Activated CD4-positive, CD25-positive, alpha-beta regulatory T cell (primary cell): ENCODE measurements at regions not wholly inside any gene's neighbourhood (a gene's known extent, or its start where the extent isn't known, plus 50 kb on each side); places are given as distances from the start of the nearest gene placed in this dataset.

ENCODE experiments used
- DNase-seq, 4 experiments: peaks; one replicate each; lab custom pipeline; 2025; lab: John Stamatoyannopoulos, UW

GRCh38 chr5:163622799-163623198, 117.4 kb downstream of the MAT2B start:
- no peak for DNase-seq

- no peak for DNase-seq
These were observed 118.1 kb downstream of the MAT2B start for GRCh38 chr5:163623524-163623923.

DNA sequence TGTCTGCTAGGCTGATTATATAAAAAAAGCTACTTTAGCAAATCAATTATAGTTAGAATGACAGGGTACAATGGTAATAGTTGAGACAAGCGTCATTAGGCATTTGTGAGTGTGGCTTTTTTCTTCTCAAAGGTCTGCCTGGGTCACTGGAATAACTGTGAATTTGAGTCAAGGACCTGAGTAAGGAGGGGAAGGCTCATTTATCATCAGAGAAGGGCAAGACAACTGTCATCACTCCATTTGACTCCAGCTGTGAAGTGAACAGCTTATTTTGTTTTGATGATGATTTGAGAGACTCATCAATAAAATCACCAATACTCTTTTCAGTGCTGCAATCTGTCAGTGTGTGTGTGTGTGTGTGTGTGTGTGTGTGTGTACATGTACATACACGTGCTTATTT, 118.6 kb downstream of the MAT2B start:
- DNase-seq: no peak

DNA sequence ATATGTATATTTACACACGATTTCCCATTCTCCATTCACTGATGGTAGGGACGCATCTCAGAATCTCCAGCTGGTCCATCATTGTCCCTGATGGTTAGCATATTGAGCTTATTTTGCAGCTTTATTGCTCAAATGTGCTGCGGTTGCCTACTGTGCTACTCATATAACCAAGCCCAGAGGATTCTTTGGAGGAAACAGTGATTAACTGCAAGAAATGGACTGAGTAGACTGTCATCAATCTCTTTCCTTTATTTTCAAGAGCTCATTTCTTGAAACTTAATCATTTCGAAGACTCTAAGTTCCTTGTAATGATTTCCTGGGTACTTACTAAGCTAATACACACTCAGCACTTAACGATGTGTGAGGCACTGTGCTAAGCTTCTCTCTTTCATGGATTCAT, 119.0 kb downstream of the MAT2B start:
- no peak for DNase-seq

GRCh38 chr5:163626904-163627434, 121.5 kb downstream of the MAT2B start:
- DNase-seq: no peak

- no peak for DNase-seq
These were observed 126.4 kb downstream of the MAT2B start for GRCh38 chr5:163631856-163632255.

DNA sequence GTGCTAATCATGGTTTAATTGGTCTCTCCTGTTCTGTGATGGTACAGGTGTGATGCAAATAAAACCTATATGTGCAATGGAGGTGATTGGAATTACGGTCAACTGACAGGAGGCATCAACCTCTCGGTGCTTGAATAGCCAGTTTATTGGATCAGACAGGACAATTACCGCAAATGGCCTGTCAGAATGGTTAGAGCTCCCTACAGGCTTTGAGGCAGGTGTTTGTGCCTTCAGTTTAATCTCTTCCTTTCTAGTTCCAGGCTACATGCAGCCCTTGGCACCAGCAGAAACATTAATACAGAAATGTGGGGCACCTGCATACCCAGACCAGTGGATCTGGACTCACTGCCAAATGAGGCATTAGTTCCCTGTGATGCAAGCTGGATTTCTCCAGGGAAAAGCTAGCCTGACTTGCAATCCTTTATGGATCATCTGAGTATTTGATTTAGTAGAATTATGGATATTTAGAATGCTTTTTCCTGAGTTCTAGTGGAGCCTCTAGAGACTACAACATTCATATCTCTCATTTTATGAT, 128.6 kb downstream of the MAT2B start:
- no peak for DNase-seq

DNA sequence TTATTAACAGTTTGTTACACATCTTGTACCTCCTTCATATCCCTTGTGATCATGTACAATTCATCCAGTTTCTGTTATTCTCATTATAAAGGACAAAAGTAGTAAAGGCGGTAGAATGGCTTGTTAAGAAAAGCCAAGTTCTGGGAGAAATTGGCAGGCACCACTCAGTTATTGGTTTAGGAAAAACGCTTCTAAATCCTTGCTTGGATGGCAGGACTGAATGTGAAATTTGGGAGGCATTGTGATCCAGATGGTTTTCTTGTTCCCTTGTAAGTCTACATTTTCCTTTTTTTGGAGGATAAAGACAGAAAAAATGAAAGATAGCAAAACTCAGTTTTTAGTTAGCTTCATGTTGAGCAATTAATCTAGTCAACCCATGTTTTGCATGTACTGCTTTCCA, 130.2 kb downstream of the MAT2B start:
- DNase-seq: no peak

DNA sequence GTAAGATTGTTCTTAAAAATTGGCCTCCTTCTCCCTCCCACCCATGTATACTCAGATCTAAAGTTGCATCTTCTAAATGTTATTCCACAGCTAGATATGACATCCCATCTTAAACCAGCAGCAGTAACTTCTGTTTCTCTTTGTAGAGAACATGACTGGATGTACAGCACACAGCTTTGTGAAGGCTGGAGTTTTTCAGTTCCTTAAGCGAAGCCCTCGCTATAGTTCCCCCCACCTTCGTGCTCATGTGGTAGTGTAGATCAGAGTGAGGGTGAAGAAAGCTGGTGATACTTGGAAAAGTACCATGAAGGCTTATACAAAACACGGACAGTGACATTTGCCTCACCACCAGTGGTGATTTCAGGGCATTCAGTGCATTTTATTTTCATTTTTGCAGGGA, 137.5 kb downstream of the MAT2B start:
- no peak for DNase-seq

GRCh38 chr5:163645421-163646416, 140.3 kb downstream of the MAT2B start:
- DNase-seq: no peak

DNA sequence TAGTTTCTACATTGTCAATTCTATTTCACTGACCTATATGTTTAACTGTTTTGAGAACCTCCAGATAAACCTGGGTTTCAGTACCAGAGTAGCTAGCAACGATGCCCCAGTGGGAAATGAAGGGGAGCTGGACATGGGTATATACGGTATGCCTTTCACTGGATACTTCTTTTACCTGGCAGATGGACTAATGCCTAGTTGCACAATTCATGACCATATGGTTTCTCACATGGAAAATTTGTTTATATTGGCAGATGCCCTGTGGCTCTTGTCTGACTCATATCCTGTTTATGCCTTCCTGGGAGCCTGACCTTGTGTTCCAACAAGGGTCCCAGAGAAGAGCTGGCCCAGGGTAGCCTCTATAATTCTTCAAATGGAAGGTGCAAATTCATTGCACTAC, 144.1 kb downstream of the MAT2B start:
- no peak for DNase-seq

- DNase-seq: no peak
These were observed 148.1 kb downstream of the MAT2B start for GRCh38 chr5:163653526-163653925.

DNA sequence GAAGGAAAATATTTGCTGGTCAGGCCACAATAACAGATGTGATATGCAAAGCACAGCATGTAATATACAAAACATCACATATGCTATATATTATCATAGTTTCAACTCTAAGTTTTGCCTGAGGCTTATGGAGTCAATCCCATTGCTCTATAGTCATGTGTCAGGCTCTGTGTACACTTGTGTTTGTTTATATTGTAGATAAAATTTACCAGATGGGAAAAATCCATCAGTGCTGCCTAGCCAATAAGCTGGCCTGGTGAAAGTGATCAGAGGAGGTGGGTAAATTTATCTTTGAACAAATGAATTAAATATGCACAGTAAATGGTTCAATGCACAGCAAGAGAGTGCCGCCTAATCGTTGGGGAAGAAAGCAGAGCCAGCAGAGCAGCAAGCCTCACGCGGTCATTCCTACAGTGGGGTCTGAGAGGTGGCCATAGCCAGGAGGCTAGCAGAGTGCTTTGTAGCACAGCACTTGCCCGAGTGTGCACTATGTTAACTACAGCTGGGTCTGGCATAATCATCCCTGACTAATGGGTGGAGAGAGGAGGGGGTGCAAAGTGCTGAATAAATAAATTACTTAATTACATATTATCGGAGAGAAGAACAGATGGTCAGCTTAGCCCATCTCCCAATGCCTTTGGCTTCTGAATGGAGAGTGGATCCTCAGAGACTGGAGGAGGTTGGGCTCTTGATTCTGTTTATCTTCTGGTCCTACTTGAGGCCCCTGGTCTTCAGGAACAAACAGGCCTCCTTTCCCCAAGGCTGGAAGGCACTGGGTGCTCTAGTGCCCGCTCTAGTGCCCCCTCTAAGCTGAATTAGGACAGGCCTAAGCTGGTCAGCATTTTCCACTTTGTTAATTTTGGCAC, 153.5 kb downstream of the MAT2B start:
- DNase-seq: no peak

GRCh38 chr5:163659568-163659902, 154.1 kb downstream of the MAT2B start:
- DNase-seq: no peak

DNA sequence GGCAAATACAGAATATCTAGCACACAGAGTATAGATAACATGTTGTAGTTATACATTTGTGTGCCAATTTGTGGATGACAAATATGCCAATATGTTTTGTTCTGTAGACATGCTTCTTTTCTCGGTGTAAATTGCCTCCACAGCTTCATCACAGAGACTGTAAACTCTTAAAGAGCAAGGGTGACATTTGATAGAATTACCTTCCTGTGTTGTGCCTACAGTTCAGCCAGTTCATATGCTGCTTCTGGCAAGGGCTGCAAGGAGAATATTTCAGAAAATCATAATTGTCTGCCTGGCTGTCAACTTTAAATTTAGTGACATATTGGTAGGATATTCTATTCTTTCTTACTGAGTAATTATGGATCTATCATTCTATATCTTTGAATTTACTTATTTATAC, 155.1 kb downstream of the MAT2B start:
- DNase-seq: no peak

- no peak for DNase-seq
These were observed 155.9 kb downstream of the MAT2B start for GRCh38 chr5:163661360-163661759.

DNA sequence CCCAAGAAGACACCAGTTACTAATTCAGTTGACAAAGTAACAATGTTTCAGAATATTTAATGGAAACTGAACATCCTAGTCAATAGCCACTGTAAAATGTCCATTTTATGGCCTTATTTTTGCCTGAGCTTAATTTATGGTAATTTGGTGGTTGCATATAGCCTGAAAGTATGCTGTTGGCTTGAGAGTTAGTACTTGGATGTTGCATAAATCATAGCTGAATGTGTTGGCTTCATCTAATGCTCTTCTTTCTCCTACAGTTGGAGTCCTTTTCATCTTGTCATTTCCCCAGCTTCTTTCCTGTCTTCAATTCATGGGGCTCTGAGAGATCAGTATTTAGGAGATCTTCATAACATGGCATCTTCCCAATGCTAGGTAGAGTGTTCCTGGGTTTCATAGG, 164.6 kb downstream of the MAT2B start:
- no peak for DNase-seq

DNA sequence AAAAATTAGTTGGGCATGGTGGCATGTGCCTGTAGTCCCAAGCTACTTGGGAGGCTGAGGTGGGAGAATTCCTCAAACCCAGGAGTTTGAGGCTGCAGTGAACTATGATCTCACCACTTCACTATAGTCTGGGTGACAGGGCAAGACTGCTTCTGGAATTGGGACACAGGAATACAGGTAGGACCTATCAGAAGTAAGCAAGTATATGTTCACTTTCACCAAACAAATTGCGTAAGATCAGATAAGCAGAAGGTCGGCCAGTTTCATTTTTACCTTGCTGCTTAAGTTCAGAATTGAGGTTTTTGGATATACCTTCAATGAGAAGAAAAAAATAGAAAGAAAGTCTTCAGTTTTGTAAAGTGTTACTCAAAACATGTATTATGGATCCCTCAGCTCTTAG, 171.7 kb downstream of the MAT2B start:
- DNase-seq: no peak

- DNase-seq: no peak
These were observed 176.8 kb downstream of the MAT2B start for GRCh38 chr5:163682234-163682633.

GRCh38 chr5:163687414-163687813, 182.0 kb downstream of the MAT2B start:
- DNase-seq: no peak

- DNase-seq: no peak
These were observed 186.7 kb downstream of the MAT2B start for GRCh38 chr5:163692091-163692490.

- no peak for DNase-seq
These were observed 190.6 kb downstream of the MAT2B start for GRCh38 chr5:163695830-163696578.
